A549 (cell line): ENCODE measurements at regions not wholly inside any gene's neighbourhood (a gene's known extent, or its start where the extent isn't known, plus 50 kb on each side); places are given as distances from the start of the nearest gene placed in this dataset.

Experiments
- ATAC-seq, 2 experiments: fragments of 200-7000 bp in 1 of 2; fragments of >200 bp in 1 of 2; cut with Nextera tagmentation in 1 of 2; cut with Tn5 transposase in 1 of 2; 3 replicates each; pipeline versions ENCODE4 v1.8.0 to v1.9.1; 2018 to 2020; ENCODE audit warnings: mild to moderate bottlenecking in 1 of 2, moderate library complexity in 1 of 2
- CTCF ChIA-PET: fragments of 300-600 bp; sonication (Branson Sonifier 250); formaldehyde crosslinking; extraction: SDS; loops from one replicate; lab custom pipeline; 2021; ENCODE audit warnings: antibody characterized with exemption, inconsistent platforms; lab: Yijun Ruan, JAX
- POLR2A ChIA-PET: fragments of 350-600 bp; formaldehyde crosslinking; extraction: SDS; loops from one replicate; lab custom pipeline; 2021; ENCODE audit warnings: antibody characterized with exemption, inconsistent platforms; lab: Yijun Ruan, JAX
- DNase-seq, 2 experiments: peaks; one replicate each; pipeline versions ENCODE4 v3.0.0 to v3.0.0-alpha.2; 2011 to 2016; ENCODE audit warnings: low read depth in 1 of 2, low spot score in 1 of 2
- FAIRE-seq: peaks from 2 replicates; lab custom pipeline; 2011; peaks lifted over from hg19 to GRCh38; lab: Jason Lieb, UNC
- H3K27ac ChIP-seq, 2 experiments: fragments of >200 bp; sonication (Bioruptor Twin); formaldehyde crosslinking; 3 replicates each; pipeline ENCODE4 v1.5.1; 2016 to 2017
- H3K4me1 ChIP-seq: fragments of >200 bp; sonication (Bioruptor Twin); formaldehyde crosslinking; 3 replicates; pipeline ENCODE4 v1.6.1; 2016
- H3K4me2 ChIP-seq: fragments of >200 bp; sonication (Bioruptor Twin); formaldehyde crosslinking; 3 replicates; pipeline ENCODE4 v1.6.1; 2016
- H3K4me3 ChIP-seq: fragments of >200 bp; sonication (Bioruptor Twin); formaldehyde crosslinking; 3 replicates; pipeline ENCODE4 v1.5.1; 2016
- H3K9me3 ChIP-seq: fragments of >200 bp; sonication (Bioruptor Twin); formaldehyde crosslinking; 3 replicates; pipeline ENCODE4 v1.6.1; 2016
- BCL3 ChIP-seq: fragments of >200 bp; sonication (Bioruptor Twin); formaldehyde crosslinking; IDR thresholded peaks from 3 replicates; pipeline ENCODE4 v1.6.1; 2016
- BHLHE40 ChIP-seq: IDR thresholded peaks from 2 replicates; pipeline ENCODE4 v1.6.1; 2012; ENCODE audit warnings: low read depth, low read length, inconsistent platforms
- CBX2 ChIP-seq: fragments of 200-600 bp; sonication (generic); IDR thresholded peaks from 2 replicates; pipeline ENCODE4 v1.6.1; 2016; ENCODE audit warnings: low read depth, mild to moderate bottlenecking, borderline replicate concordance
- CHD4 ChIP-seq: fragments of 200-600 bp; sonication (generic); IDR thresholded peaks from 2 replicates; pipeline ENCODE4 v1.6.1; 2016; ENCODE audit warnings: antibody characterized with exemption, mild to moderate bottlenecking, borderline replicate concordance
- CTCF ChIP-seq: fragments of >200 bp; sonication (Bioruptor Twin); formaldehyde crosslinking; IDR thresholded peaks from 3 replicates; pipeline ENCODE4 v1.5.1; 2016
- FOSL2 ChIP-seq, 2 experiments: fragments of 450-650 bp in 1 of 2; fragments of >200 bp in 1 of 2; sonication (Bioruptor Twin) in 1 of 2; formaldehyde crosslinking; IDR thresholded peaks; 2 replicates each; pipeline versions ENCODE4 v1.5.0 to v1.6.1; 2016 to 2020; ENCODE audit warnings: mild to moderate bottlenecking in 1 of 2, moderate library complexity in 1 of 2
- GATA3 ChIP-seq: IDR thresholded peaks from 2 replicates; pipeline ENCODE4 v1.6.1; 2012; ENCODE audit warnings: borderline replicate concordance
- HDAC2 ChIP-seq: fragments of 200-600 bp; sonication (generic); IDR thresholded peaks from 2 replicates; pipeline ENCODE4 v1.6.1; 2016
- HEYL ChIP-seq: fragments of 250-450 bp; sonication (Bioruptor Pico); IDR thresholded peaks from 2 replicates; pipeline ENCODE4 v1.8.0; 2021; ENCODE audit warnings: mild to moderate bottlenecking, moderate library complexity
- HOXB13 ChIP-seq: fragments of 250-450 bp; sonication (Bioruptor Pico); IDR thresholded peaks from 2 replicates; pipeline ENCODE4 v1.5.0; 2020; ENCODE audit warnings: low read depth, mild to moderate bottlenecking, moderate library complexity
- HOXB5 ChIP-seq: fragments of 250-450 bp; sonication (Bioruptor Pico); IDR thresholded peaks from 2 replicates; pipeline ENCODE4 v1.5.0; 2020; ENCODE audit warnings: mild to moderate bottlenecking, moderate library complexity
- JUNB ChIP-seq: fragments of >200 bp; sonication (Bioruptor Twin); formaldehyde crosslinking; IDR thresholded peaks from 2 replicates; pipeline ENCODE4 v1.6.1; 2016
- KDM1A ChIP-seq: fragments of 200-600 bp; sonication (generic); IDR thresholded peaks from 2 replicates; pipeline ENCODE4 v1.6.1; 2016; ENCODE audit warnings: low read depth, mild to moderate bottlenecking
- KDM5A ChIP-seq: fragments of 200-600 bp; sonication (generic); IDR thresholded peaks from 2 replicates; pipeline ENCODE4 v1.6.1; 2016; ENCODE audit warnings: antibody characterized with exemption, mild to moderate bottlenecking
- NFE2L2 ChIP-seq: fragments of 150-350 bp; conservative IDR thresholded peaks from 2 replicates; pipeline ENCODE4 v1.6.1; 2014; ENCODE audit warnings: low read length
- REST ChIP-seq: fragments of 200-600 bp; sonication (generic); IDR thresholded peaks from 2 replicates; pipeline ENCODE4 v1.6.1; 2016; ENCODE audit warnings: antibody characterized with exemption, mild to moderate bottlenecking, moderate library complexity
- SMC3 ChIP-seq: fragments of >200 bp; sonication (Bioruptor Twin); formaldehyde crosslinking; IDR thresholded peaks from 3 replicates; pipeline ENCODE4 v1.6.1; 2018; ENCODE audit warnings: inconsistent platforms
- WGBS: methylation state at CpG from one replicate; pipeline ENCODE4 v1.1.6; 2017; ENCODE audit errors: missing lambda C conversion rate; 5-methylcytosine and 5-hydroxymethylcytosine counted together
- TF ChIP-seq, protein P1 (sequence below): IDR thresholded peaks from 2 replicates; pipeline ENCODE4 v1.6.1; 2012; ENCODE audit warnings: low read depth, borderline replicate concordance
- TF ChIP-seq, protein P2 (sequence below): fragments of 150-350 bp; IDR thresholded peaks from 2 replicates; pipeline ENCODE4 v1.6.1; 2014; ENCODE audit warnings: low read depth, mild to moderate bottlenecking, low read length
- TF ChIP-seq, protein P3 (sequence below): IDR thresholded peaks from 2 replicates; pipeline ENCODE4 v1.6.1; 2012

- no peak for DNase-seq
- TF ChIP-seq HEYL (CRISPR knock-in tag) (no peak), CTCF (no peak), JUNB (no peak), KDM5A (no peak), HDAC2 (no peak), HOXB5 (CRISPR knock-in tag) (no peak), BHLHE40 (no peak), SMC3 (no peak)
- Histone ChIP-seq H3K4me1 (no peaks in the 10 kb centered on the region), H3K27ac (no peak overlapping the region), H3K4me2 (no peak overlapping the region), H3K9me3 (no peaks in the 10 kb centered on the region), H3K4me3 (no peak overlapping the region)
- ChIA-PET CTCF (no interaction called here), POLR2A (no interaction called here)
- WGBS: 13% methylated on average over 3 of the region's 3 CpGs
- no peak for FAIRE-seq
- no peak for ATAC-seq
These were observed 558.7 kb upstream of the MMS22L start for GRCh38 chr6:97841763-97842162.

DNA sequence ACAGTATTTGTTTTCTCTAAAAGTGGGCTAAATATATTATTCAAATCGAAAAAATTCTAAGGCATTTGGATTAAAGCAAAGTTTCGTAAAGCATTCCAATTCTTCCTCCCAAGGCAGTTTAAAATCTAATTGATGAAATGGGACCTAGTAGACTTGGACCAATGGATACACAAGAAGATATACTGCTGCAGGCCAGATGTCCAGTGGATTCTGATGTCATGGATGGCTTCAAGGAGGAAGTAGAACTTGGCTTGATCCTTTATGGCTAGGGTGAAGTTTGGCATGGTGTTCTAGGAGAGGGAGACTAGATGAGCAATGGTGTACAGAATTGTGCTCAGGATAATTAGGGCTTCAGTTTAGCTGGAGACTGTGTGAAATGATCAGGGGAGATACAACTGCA lies 559.5 kb upstream of the MMS22L start:
- H3K4me1 ChIP-seq: no peaks in the 10 kb centered on the region
- H3K9me3 ChIP-seq: no peaks in the 10 kb centered on the region
- 7% methylated on average over 2 of the region's 2 CpGs for WGBS
- ChIA-PET CTCF (no interaction called here), POLR2A (no interaction called here)
- FAIRE-seq (no peak), ATAC-seq (no peak), DNase-seq (no peak)
- no peak overlapping the region for H3K4me3 ChIP-seq
- H3K4me2 ChIP-seq: no peak overlapping the region
- no peak overlapping the region for H3K27ac ChIP-seq
- TF ChIP-seq CBX2: no peak
- no peak for TF ChIP-seq HOXB13 (CRISPR knock-in tag)
- TF ChIP-seq CHD4: no peak
- no peak for TF ChIP-seq KDM1A
- TF ChIP-seq BCL3: no peak
- no peak for TF ChIP-seq REST
- no peak for TF ChIP-seq GATA3
- TF ChIP-seq, protein P1, sequence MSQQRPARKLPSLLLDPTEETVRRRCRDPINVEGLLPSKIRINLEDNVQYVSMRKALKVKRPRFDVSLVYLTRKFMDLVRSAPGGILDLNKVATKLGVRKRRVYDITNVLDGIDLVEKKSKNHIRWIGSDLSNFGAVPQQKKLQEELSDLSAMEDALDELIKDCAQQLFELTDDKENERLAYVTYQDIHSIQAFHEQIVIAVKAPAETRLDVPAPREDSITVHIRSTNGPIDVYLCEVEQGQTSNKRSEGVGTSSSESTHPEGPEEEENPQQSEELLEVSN: no peak
- no peak for TF ChIP-seq NFE2L2
- no peak for TF ChIP-seq FOSL2 (IDR thresholded peaks at IDR 0.05)
- no peak for TF ChIP-seq FOSL2 (CRISPR knock-in tag; IDR thresholded peaks at IDR 0.05)
- TF ChIP-seq, protein P2, sequence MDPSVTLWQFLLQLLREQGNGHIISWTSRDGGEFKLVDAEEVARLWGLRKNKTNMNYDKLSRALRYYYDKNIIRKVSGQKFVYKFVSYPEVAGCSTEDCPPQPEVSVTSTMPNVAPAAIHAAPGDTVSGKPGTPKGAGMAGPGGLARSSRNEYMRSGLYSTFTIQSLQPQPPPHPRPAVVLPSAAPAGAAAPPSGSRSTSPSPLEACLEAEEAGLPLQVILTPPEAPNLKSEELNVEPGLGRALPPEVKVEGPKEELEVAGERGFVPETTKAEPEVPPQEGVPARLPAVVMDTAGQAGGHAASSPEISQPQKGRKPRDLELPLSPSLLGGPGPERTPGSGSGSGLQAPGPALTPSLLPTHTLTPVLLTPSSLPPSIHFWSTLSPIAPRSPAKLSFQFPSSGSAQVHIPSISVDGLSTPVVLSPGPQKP: no peak
- TF ChIP-seq, protein P3, sequence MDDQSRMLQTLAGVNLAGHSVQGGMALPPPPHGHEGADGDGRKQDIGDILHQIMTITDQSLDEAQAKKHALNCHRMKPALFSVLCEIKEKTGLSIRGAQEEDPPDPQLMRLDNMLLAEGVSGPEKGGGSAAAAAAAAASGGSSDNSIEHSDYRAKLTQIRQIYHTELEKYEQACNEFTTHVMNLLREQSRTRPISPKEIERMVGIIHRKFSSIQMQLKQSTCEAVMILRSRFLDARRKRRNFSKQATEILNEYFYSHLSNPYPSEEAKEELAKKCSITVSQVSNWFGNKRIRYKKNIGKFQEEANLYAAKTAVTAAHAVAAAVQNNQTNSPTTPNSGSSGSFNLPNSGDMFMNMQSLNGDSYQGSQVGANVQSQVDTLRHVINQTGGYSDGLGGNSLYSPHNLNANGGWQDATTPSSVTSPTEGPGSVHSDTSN: no peak
